WERI-Rb-1 (cell line): ENCODE measurements at regions not wholly inside any gene's neighbourhood (a gene's known extent, or its start where the extent isn't known, plus 50 kb on each side); places are given as distances from the start of the nearest gene placed in this dataset.
A peak's percentile ranks its signal among the peaks of the same experiment; 100 is the strongest.

Experiments
- DNase-seq: peaks from one replicate; pipeline ENCODE4 v3.0.0-alpha.2; 2020
- H3K27ac ChIP-seq: fragments of 250-450 bp; sonication (Bioruptor Pico); 2 replicates; pipeline ENCODE4 v1.5.1; 2020; ENCODE audit warnings: mild to moderate bottlenecking, moderate library complexity
- H3K27me3 ChIP-seq: fragments of 250-450 bp; sonication (Bioruptor Pico); 2 replicates; pipeline ENCODE4 v1.5.1; 2021; ENCODE audit warnings: mild to moderate bottlenecking, low read depth, moderate library complexity; ENCODE audit not compliant: insufficient read depth, severe bottlenecking
- H3K36me3 ChIP-seq: fragments of 250-450 bp; sonication (Bioruptor Pico); 2 replicates; pipeline ENCODE4 v1.5.1; 2020; ENCODE audit warnings: mild to moderate bottlenecking, moderate library complexity
- H3K4me3 ChIP-seq: 2 replicates; pipeline ENCODE4 v1.5.1; 2011; ENCODE audit warnings: low read depth, mild to moderate bottlenecking, control low read depth, low read length
- H3K9me3 ChIP-seq: fragments of 250-450 bp; sonication (Bioruptor Pico); 2 replicates; pipeline ENCODE4 v1.5.1; 2021; ENCODE audit warnings: mild to moderate bottlenecking, moderate library complexity; ENCODE audit not compliant: severe bottlenecking
- TF ChIP-seq, protein P1 (sequence below): IDR thresholded peaks from 2 replicates; pipeline ENCODE4 v1.5.1; 2011; ENCODE audit warnings: low read depth, mild to moderate bottlenecking, control low read depth, inconsistent platforms, low read length

DNA sequence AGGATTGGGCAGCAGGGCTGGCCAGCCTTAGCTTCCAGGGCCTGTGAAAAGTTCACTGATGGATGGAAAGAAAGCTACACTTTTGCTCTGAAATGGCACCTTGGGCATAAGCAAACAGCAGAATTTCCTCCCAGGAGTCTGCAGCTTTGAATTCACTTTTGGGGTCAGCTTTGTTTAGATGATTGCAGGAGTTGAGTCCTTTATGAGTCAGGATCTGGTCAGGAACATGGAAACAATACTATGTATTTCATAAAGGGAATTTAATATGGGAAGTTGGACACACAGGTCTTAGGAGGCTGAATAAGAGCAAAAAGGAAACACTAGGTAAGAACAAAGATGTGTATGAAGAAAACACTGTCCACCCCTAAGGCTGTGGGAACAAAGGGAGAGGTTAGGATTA lies 345.3 kb downstream of the TSN start:
- Histone ChIP-seq H3K27ac (no peak overlapping the region), H3K4me3 (no peak overlapping the region)

DNA sequence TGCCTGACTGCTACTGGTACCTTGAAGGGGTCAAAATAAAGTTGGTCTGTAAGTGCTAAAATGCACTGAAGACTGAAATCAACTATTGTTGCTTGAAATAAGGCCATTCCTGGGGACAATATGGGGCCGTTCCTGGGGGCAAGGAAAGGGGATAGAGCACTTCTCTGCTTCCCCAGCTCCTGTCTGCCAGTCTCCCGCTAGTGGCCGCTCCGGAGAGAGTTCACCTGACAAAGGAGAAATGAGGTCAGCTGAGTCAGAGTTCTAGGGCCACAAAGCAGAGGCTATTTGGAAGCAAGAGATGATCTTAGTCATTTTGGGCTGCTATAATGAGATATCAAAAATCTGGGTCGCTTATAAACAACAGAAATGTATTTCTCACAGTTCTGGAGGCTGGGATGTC lies 345.9 kb downstream of the TSN start:
- no peak overlapping the region for H3K4me3 ChIP-seq
- no peaks in the 10 kb centered on the region for H3K9me3 ChIP-seq
- H3K27me3 ChIP-seq = no peaks in the 10 kb centered on the region
- no peak for DNase-seq
- H3K36me3 ChIP-seq = no peaks in the 10 kb centered on the region
- no peak overlapping the region for H3K27ac ChIP-seq
- TF ChIP-seq, protein P1, sequence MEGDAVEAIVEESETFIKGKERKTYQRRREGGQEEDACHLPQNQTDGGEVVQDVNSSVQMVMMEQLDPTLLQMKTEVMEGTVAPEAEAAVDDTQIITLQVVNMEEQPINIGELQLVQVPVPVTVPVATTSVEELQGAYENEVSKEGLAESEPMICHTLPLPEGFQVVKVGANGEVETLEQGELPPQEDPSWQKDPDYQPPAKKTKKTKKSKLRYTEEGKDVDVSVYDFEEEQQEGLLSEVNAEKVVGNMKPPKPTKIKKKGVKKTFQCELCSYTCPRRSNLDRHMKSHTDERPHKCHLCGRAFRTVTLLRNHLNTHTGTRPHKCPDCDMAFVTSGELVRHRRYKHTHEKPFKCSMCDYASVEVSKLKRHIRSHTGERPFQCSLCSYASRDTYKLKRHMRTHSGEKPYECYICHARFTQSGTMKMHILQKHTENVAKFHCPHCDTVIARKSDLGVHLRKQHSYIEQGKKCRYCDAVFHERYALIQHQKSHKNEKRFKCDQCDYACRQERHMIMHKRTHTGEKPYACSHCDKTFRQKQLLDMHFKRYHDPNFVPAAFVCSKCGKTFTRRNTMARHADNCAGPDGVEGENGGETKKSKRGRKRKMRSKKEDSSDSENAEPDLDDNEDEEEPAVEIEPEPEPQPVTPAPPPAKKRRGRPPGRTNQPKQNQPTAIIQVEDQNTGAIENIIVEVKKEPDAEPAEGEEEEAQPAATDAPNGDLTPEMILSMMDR = no peak

More for the DNA sequence above, 345.3 kb downstream of the TSN start:
- TF ChIP-seq, protein P1 = no peak
- H3K36me3 ChIP-seq = no peaks in the 10 kb centered on the region
- H3K27me3 ChIP-seq = no peaks in the 10 kb centered on the region
- no peaks in the 10 kb centered on the region for H3K9me3 ChIP-seq
- no peak for DNase-seq

DNA sequence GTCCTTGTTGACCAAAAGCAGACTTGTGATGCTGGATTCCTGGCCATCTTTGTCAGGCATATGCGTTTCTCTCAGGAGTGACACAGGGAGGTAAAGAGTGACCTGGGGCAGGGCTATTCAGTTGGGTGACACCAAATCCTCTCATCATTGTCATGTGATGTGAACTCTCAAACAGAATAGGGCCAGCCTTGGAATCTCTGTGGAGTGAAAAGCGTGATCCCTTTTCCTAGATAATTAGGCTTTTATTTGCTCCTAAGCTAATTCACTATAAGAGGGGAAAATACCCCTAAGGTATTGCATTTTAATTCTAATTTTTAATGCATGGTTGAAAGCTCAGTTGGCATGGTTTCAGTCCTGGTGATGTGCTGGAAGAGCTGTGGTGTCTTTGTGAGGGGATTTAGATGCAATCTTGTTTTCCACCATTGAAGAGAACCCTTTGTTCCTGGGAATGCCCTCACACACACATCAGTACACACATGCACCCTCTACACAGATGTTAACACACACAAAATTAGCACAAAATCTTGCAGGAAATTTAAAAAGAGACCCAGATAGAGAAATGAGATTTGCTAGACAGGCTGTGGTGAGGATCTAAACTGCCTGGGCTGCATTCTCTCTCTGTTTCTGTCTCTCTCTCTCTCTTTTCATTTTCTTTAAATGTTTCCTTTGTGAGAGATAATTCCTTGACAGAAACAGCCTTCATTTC lies 349.9 kb downstream of the TSN start:
- Histone ChIP-seq H3K4me3 (no peak overlapping the region), H3K27me3 (no peaks in the 10 kb centered on the region), H3K36me3 (no peaks in the 10 kb centered on the region), H3K27ac (no peak overlapping the region), H3K9me3 (no peaks in the 10 kb centered on the region)
- TF ChIP-seq, protein P1 = no peak
- no peak for DNase-seq

DNA sequence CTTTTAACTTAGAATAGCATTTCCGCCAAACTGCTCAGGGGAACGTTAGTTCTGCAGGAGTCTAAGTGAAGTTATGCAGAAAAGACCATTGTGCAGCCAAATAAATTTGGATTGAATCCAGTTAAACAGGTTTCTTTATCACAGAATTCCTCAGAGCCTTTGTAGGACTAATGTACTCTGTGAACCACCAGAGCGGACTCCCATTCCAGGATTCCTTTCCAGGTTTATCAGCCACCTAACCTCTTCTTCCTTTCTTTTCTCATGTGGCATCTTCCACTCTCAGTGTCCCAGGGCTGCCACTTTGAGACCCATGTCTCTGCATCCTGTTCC lies 350.4 kb downstream of the TSN start:
- no peaks in the 10 kb centered on the region for H3K9me3 ChIP-seq
- H3K27me3 ChIP-seq = no peaks in the 10 kb centered on the region
- H3K4me3 ChIP-seq = no peak overlapping the region
- DNase-seq = no peak
- H3K27ac ChIP-seq = no peak overlapping the region
- H3K36me3 ChIP-seq = no peaks in the 10 kb centered on the region
- TF ChIP-seq, protein P1 = no peak

DNA sequence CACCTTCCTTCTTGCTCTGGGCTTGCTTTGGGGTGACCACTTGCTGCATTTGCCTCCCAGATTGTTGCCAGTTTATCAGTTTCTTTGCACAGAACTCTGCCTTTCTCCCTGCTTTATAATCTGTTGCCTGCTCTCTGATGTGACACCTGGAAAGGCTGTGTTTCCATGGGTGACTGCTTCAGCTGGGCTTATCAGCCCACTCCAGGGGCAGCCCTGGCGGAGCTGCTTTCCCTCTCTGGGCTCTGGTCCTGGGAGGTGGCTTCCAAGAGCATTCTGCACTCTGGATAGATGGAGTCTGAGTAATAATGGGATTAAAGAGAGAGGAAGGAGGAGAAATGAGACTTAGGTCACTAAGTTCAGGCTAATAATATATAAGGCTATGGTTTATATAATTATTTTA lies 352.7 kb downstream of the TSN start:
- peak; percentile 61 for DNase-seq
- Histone ChIP-seq H3K36me3 (no peaks in the 10 kb centered on the region), H3K4me3 (no peak overlapping the region), H3K27ac (no peak overlapping the region), H3K27me3 (no peaks in the 10 kb centered on the region), H3K9me3 (no peaks in the 10 kb centered on the region)
- TF ChIP-seq, protein P1 = no peak

DNA sequence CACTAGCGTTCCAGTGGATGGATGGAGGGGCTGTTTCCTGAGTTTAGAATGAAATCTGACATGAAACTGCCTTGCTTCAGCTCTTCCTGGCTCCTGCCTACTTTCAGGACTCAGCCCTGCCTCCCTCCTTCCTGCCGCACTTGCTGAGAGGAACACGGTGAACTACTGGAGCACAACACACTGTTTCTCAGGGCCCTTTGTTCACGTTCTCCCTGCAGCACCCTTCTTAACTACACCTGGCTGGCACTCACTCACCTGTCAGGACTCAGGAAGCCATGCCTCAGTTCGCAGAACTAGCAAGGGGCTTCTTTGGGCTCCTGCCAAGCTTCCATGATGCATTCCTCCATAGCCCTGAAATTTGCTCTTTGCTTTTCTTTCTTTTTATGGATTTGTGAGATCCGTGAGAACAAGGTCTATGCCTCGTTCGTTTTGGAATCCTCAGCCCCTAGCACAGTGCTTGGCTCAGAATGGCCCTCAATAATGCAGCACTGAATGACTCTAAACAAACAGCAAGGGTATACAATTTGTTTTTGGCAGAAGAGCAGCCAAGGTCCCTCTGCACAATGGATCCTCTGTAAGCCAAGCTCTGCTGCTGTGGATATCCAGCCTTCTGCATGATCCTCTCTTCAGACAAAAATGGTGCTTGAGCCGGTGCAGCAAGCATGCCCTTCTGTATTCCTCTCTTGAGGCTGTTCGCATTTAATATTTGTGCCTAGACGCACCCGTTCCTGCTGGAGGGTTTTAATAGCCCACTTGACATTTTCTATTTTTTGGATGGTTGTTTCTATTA lies 357.0 kb downstream of the TSN start:
- no peaks in the 10 kb centered on the region for H3K9me3 ChIP-seq
- H3K4me3 ChIP-seq = no peak overlapping the region
- H3K27ac ChIP-seq = no peak overlapping the region
- no peaks in the 10 kb centered on the region for H3K36me3 ChIP-seq
- no peak for DNase-seq
- TF ChIP-seq, protein P1 = no peak
- no peaks in the 10 kb centered on the region for H3K27me3 ChIP-seq
